ENCODE measurements at regions not wholly inside any gene's neighbourhood (a gene's known extent, or its start where the extent isn't known, plus 50 kb on each side); places are given as distances from the start of the nearest gene placed in this dataset.

DNA sequence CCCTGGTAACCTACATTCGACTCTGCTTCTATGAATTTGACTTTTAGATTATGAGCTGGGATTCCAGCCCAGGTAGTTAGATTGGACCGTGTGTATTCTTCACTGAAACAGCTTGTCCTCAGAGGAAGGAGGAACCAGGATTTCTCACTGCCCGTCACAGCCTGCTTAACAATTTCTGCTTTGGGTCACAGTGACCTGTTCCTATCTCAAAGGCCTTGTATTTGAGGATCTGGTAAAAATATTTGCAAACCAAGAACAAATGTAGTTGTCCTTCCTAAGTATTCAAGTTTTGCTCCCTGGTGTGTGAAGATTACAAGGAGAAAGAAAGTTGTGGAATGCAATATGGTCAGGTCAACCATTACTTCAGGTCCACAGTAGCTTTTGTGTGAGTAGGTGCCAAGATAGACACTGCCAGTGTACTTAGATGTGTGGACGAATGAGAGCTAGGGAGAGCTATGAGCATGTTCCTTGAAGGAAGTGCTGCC is 55.1 kb downstream of the KIF4B start:
- DNase-seq (ENCODE audit: low read depth) = no peak

GRCh38 chr5:155069961-155070360 is 56.4 kb downstream of the KIF4B start:
- no peak for DNase-seq (ENCODE audit: low read depth)

- no peak for DNase-seq (ENCODE audit: low read depth)
These were observed 57.2 kb downstream of the KIF4B start for GRCh38 chr5:155070781-155071180.

GRCh38 chr5:155076379-155076778 is 62.8 kb downstream of the KIF4B start:
- no peak for DNase-seq (ENCODE audit: low read depth)

DNA sequence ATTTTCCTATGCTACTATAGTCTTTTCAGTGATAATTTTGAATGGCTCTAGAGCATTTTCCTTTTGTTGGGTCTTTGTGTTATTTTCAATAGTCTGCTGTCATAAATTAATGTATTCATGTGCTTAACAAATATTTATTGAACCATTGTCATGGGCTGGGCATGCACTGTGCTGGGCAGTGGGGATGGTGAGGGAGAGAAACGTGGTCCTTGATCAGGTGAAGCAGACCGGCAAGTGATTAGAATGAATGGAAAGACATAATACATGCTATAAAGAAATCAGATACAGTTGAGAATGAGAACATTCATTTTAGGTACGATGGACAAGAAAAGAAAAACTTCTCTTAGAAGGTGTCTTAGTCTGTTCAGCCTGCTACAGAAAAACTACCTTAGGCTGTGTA is 66.1 kb downstream of the KIF4B start:
- DNase-seq (ENCODE audit: low read depth) = no peak

DNA sequence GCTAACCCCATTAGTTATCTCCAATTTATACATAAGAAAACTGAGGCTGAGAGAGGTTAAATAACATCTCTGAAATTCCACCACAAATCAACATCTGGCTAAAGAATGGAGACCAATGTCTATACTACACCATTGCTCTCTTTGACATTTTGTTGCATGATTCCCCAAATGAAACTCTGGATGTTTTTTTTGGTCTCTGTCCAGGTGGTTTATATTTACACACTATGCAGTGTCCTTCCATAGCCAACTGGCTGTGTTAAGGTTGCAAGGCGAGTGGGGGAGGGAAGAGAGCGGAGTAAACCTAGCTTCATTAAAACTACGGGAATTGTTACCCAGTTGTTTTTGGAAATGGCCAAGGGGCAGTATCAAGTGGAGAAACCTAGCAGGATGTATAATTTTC is 67.2 kb downstream of the KIF4B start:
- DNase-seq (ENCODE audit: low read depth) = no peak

DNA sequence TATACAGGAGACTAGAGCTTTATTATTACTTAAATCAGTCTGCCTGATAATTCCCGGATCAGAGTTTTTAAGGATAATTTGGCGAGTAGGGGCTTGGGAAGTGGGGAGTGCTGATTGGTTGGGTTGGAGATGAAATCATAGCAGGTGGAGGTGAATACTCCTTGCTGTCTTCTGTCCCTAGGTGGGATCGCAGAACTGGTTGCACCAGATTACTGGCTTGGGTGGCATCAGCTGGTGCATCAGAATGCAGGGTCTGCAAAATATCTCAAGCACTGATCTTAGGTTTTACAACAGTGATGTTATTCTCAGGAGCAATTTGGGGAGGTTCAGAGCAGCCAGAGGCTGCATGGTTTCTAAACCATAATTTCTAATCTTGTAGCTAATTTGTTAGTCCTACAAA is 68.1 kb downstream of the KIF4B start:
- no peak for DNase-seq (ENCODE audit: low read depth)

- DNase-seq (ENCODE audit: low read depth) = peak; percentile 8
These were observed 68.8 kb downstream of the KIF4B start for GRCh38 chr5:155082401-155082800.

DNA sequence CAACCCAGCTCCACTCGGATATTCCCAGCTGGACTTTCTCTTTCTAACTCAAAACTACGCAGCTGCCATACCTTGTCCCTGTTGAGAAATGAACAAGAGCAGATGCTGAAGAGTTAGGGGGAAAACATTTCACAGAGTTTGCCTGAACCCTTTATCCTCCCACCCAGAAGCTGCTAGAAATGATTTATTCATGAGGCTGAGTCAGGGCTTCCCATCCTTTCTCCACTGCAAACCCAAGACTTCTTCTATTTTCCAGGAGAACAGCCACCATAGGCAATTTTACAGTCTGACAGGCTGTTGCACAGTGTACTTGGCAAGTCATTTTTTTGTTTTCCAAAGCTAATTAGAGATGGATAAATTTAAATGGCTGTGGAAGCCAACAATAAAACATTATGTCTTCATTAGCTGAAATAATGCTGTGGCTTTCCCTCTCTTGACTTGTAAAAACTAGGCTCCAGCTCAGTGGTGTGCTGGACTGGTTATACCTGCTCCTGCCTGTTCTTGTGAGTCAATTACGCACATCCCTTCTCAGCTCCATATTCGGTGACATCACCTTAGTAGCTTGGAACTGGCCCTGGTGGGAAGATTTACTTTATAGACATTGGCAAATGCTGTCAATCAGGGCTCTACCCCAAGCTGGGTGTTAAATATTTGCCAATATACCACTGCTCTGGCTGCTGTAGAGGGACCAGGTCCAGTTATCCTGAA is 71.9 kb downstream of the KIF4B start:
- no peak for DNase-seq (ENCODE audit: low read depth)

DNA sequence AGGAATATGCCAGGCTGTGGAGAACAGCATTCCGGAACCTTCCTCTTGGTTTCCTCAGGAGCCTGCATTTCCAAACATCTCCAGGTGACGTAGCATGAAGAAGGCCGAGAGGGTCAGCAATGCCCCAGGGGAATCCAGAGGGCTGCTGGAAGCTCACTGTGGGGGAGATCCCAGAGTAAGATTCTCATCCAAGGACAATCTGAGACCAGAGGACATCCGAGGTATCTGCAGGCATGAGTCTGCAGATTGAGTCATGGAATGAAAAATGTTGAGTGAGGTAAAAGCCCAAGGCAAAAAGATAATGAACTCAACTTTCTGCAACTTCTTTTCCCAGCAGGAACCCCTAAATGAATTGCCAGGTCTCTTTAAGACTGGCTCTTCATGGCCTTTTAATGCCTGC is 73.5 kb downstream of the KIF4B start:
- DNase-seq (ENCODE audit: low read depth) = no peak

- DNase-seq (ENCODE audit: low read depth) = no peak
These were observed 75.3 kb downstream of the KIF4B start for GRCh38 chr5:155088811-155089210.

DNA sequence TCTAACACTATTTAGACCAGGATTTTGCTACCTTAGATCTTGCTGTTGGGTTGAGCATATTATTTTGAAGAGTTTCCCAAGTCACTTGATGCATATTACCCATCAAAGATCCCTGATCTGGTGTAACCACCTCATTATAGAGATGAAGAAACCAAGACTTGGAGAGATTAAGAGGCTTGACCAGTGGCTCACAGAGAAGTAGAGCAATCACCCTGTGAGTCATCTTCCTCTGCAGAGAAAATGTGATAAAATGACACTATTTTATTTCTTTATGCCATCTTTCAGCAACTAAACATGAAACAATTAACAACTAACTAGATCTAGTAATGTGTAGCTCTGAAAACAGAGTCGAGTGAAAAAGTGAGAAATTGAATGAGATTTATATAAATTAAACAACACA is 76.1 kb downstream of the KIF4B start:
- DNase-seq (ENCODE audit: low read depth) = no peak

GRCh38 chr5:155091063-155091648 is 77.6 kb downstream of the KIF4B start:
- DNase-seq (ENCODE audit: low read depth) = no peak

- no peak for DNase-seq (ENCODE audit: low read depth)
These were observed 78.5 kb downstream of the KIF4B start for GRCh38 chr5:155091768-155092717.

DNA sequence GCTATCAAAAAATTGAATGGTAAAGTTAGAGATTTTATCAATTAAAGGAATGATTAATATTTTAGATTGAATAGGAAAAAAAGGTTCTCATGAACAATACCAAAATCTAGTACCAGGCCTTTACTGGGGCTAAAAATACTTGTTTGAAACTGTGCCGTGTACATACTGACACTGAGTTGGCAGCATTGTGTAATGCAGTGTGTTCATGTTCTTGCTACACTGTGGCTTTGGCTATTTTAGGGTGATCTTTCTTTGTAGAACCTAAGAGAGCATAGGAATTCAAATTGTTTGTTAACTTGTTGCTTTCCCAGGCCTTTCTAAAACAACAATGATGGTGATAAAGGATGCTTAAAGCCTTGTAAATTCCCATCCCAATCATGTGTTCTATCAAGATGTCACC is 80.9 kb downstream of the KIF4B start:
- DNase-seq (ENCODE audit: low read depth) = no peak

GRCh38 chr5:155097995-155098394 is 84.4 kb downstream of the KIF4B start:
- DNase-seq (ENCODE audit: low read depth) = no peak

GRCh38 chr5:155098433-155098832 is 84.9 kb downstream of the KIF4B start:
- no peak for DNase-seq (ENCODE audit: low read depth)

DNA sequence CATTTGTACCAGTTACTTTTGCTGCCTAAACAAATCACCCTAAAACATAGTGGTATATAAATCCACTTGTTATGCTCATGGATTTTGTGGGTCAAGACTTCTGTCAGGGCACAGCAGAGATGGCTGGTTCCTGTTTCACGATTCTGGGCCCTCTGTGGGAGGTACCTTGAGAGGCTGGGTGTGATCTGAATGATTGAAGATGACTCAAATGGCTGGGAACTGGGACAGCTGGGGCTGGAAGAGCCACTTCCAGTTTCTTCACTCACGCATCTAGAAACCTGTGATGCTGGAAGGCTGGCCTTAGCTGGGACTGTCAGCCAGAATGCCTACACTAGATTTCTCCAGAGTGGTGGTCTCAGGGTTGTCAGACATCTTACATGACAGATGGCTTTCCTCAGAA is 88.1 kb downstream of the KIF4B start:
- DNase-seq (ENCODE audit: low read depth) = no peak

DNA sequence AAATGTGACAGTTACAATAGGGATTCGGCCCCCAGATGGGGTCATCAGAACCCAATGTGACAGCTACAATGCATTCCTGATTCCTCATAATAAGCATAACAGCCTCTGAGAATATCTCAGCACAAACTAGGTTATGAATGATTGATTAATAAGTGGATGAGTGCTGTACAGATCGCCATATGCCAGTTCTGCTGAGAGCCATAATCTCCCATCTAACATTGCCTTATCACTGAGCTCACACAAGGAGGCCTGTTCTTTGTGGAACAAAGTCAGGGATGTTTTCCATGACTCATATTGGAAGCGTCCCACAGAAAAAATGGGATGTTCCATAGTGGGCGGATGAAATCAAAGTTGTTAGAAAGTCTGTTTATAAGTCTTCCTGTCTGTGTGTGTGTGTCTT is 89.6 kb downstream of the KIF4B start:
- no peak for DNase-seq (ENCODE audit: low read depth)

DNA sequence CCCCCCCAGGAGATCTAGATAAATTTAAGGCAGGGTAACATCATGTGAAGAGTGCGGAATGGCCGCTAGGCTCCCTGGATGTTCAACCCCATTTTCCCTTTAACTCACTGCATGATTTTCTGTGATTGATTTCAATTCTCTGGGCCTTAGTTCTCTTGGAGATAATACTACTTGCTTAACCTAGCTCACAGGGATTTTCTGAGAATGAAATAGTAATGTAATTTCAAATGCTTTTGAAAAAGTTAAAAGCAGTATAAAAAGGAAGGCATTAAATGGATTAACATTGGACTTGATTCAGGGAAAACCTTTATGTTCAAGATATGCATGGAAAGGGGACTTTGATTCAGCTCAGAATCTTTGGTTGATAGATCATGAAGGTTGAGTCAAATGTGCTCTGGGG is 90.9 kb downstream of the KIF4B start:
- no peak for DNase-seq (ENCODE audit: low read depth)

DNA sequence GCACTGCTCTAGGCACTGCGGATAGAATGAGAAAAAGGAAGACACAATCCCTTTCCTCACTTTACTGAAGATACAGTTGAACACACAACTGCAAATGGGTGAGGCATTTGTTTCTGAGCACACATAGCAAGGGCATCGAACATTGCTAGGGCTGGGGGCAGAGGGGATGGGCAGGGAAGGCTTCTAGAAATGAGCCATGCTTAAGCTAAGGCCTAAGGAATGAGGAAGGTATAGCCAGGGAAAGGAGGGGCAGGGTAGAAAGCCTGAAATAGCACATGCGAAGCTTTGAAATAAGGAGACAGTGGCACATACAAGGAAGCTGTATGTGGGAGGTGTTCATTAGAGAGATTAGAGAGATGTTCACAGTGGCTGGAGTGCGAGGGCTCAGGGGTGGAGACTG is 92.7 kb downstream of the KIF4B start:
- DNase-seq (ENCODE audit: low read depth) = no peak

DNA sequence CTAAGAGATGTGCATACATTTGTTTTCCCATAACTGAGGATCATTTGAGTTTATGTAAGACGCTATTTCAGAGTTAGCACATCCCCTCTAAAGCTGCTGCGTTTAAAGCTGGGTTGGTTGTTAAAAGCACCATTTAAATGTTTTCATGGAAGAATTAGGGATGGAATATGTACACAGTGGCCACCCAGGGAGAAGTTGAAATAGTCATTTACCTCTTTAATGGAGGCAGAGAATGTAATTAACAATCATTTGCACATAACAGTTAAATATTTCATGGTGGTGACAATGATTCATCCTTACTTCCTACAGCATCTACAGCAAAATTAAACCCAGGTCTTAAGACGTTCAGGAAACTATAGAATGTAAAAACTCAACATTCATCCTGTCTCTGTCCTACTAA is 100.3 kb downstream of the KIF4B start:
- no peak for DNase-seq (ENCODE audit: low read depth)

DNA sequence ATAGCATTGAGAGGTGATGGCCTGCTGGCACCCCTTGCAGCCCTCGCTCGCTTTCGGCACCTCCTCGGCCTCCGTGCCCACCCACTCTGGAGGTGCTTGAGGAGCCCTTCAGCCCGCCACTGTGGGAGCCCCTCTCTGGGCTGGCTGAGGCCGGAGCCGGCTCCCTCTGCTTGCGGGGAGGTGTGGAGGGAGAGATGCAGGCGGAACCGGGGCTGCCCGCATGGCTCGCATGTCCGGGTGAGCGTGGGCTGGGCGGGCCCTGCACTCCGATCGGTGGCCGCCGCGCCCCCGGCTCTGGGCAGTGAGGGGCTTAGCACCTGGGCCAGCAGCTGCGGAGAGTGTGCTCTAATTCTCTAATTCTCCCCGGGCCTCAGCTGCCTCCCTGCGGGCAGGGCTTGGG is 101.1 kb downstream of the KIF4B start:
- no peak for DNase-seq (ENCODE audit: low read depth)
